Ishikawa (cell line): ENCODE measurements at regions not wholly inside any gene's neighbourhood (a gene's known extent, or its start where the extent isn't known, plus 50 kb on each side); places are given as distances from the start of the nearest gene placed in this dataset.

Experiments used
- CEBPB ChIP-seq: IDR thresholded peaks from 2 replicates; pipeline ENCODE4 v1.6.1; 2012
- CREB1 ChIP-seq: IDR thresholded peaks from 2 replicates; pipeline ENCODE4 v1.6.1; 2012; ENCODE audit warnings: low read depth
- EGR1 ChIP-seq: IDR thresholded peaks from 2 replicates; pipeline ENCODE4 v1.6.1; 2012
- EP300 ChIP-seq: IDR thresholded peaks from 2 replicates; pipeline ENCODE4 v1.6.1; 2012; ENCODE audit warnings: borderline replicate concordance
- FOXM1 ChIP-seq: IDR thresholded peaks from 2 replicates; pipeline ENCODE4 v1.6.1; 2012; ENCODE audit warnings: low read depth, borderline replicate concordance
- NFIC ChIP-seq: IDR thresholded peaks from 2 replicates; pipeline ENCODE4 v1.6.1; 2012
- RAD21 ChIP-seq: IDR thresholded peaks from 2 replicates; pipeline ENCODE4 v1.6.1; 2012; ENCODE audit warnings: low read depth
- TAF1 ChIP-seq: IDR thresholded peaks from 2 replicates; pipeline ENCODE4 v1.6.1; 2012; ENCODE audit warnings: low read depth, mild to moderate bottlenecking
- TCF12 ChIP-seq: IDR thresholded peaks from 2 replicates; pipeline ENCODE4 v1.6.1; 2012; ENCODE audit warnings: low read depth
- TEAD4 ChIP-seq: IDR thresholded peaks from 2 replicates; pipeline ENCODE4 v1.6.1; 2012
- YY1 ChIP-seq: IDR thresholded peaks from 2 replicates; pipeline ENCODE4 v1.6.1; 2012; ENCODE audit warnings: low read depth
- ZBTB7A ChIP-seq: IDR thresholded peaks from 2 replicates; pipeline ENCODE4 v1.6.1; 2012; ENCODE audit warnings: low read depth
- TF ChIP-seq, protein P1 (sequence below): IDR thresholded peaks from 2 replicates; pipeline ENCODE4 v1.6.1; 2012
- TF ChIP-seq, protein P2 (sequence below): IDR thresholded peaks from 2 replicates; pipeline ENCODE4 v1.6.1; 2012
- TF ChIP-seq, protein P3 (sequence below): IDR thresholded peaks from 2 replicates; pipeline ENCODE4 v1.6.1; 2012; ENCODE audit warnings: low read depth, mild to moderate bottlenecking

DNA sequence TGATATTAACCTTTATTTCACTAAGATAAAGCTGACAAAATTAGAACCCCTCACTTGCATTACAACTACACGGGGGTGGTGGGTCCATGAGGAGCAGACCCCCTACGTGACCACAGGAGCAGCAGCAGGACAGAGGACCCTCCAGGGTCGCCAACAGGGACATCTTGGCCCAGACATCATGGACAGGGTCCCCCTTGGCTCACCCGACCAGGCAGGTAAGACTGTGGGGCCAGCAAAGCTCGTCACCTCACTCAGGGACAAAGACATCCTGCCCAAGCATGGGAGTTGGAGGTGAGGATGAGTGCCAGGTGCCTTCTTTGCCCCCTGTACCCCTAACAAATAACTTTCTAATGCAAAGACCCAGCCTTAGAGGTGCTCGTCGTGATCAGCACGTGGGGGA, 111.3 kb upstream of the RAB6C start:
- TF ChIP-seq FOXM1 (no peak), NFIC (no peak), CEBPB (no peak), EP300 (no peak), YY1 (no peak), TAF1 (no peak), ZBTB7A (no peak), TEAD4 (no peak), EGR1 (no peak), RAD21 (no peak), CREB1 (no peak), TCF12 (no peak)
- TF ChIP-seq, protein P1, sequence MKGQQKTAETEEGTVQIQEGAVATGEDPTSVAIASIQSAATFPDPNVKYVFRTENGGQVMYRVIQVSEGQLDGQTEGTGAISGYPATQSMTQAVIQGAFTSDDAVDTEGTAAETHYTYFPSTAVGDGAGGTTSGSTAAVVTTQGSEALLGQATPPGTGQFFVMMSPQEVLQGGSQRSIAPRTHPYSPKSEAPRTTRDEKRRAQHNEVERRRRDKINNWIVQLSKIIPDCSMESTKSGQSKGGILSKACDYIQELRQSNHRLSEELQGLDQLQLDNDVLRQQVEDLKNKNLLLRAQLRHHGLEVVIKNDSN = no peak
- TF ChIP-seq, protein P2, sequence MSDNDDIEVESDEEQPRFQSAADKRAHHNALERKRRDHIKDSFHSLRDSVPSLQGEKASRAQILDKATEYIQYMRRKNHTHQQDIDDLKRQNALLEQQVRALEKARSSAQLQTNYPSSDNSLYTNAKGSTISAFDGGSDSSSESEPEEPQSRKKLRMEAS = no peak
- TF ChIP-seq, protein P3, sequence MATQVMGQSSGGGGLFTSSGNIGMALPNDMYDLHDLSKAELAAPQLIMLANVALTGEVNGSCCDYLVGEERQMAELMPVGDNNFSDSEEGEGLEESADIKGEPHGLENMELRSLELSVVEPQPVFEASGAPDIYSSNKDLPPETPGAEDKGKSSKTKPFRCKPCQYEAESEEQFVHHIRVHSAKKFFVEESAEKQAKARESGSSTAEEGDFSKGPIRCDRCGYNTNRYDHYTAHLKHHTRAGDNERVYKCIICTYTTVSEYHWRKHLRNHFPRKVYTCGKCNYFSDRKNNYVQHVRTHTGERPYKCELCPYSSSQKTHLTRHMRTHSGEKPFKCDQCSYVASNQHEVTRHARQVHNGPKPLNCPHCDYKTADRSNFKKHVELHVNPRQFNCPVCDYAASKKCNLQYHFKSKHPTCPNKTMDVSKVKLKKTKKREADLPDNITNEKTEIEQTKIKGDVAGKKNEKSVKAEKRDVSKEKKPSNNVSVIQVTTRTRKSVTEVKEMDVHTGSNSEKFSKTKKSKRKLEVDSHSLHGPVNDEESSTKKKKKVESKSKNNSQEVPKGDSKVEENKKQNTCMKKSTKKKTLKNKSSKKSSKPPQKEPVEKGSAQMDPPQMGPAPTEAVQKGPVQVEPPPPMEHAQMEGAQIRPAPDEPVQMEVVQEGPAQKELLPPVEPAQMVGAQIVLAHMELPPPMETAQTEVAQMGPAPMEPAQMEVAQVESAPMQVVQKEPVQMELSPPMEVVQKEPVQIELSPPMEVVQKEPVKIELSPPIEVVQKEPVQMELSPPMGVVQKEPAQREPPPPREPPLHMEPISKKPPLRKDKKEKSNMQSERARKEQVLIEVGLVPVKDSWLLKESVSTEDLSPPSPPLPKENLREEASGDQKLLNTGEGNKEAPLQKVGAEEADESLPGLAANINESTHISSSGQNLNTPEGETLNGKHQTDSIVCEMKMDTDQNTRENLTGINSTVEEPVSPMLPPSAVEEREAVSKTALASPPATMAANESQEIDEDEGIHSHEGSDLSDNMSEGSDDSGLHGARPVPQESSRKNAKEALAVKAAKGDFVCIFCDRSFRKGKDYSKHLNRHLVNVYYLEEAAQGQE = no peak

DNA sequence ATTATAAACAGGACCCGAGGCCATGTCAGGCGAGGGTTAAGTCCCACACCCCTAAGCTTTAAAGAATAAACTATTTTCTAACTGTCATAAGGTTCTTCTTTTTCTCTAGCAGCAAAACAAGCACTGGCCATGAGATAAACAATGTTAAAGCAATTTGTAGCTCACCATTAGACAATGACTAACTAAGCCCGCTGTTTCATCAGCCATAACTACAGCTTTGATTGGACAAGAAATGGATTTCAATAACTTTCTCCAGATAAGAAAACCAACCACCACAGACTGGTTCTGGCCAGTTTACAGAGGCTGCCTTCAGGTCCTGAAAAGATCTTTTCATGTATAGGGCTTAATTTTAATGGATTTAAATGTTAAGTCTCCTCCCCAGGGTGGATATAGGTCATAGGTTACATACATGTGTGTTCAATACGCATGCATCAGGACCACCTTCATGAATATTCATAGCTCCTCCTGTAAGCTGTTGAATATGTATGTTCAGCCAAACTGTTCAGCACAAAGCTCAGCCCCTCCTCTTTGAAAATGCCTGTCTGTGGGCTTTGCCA, 108.7 kb upstream of the RAB6C start:
- TF ChIP-seq NFIC (no peak), CREB1 (no peak), YY1 (no peak), CEBPB (no peak), ZBTB7A (no peak), EP300 (no peak), TAF1 (no peak), TEAD4 (no peak)
- TF ChIP-seq, protein P1 = no peak
- TF ChIP-seq, protein P2 = no peak

DNA sequence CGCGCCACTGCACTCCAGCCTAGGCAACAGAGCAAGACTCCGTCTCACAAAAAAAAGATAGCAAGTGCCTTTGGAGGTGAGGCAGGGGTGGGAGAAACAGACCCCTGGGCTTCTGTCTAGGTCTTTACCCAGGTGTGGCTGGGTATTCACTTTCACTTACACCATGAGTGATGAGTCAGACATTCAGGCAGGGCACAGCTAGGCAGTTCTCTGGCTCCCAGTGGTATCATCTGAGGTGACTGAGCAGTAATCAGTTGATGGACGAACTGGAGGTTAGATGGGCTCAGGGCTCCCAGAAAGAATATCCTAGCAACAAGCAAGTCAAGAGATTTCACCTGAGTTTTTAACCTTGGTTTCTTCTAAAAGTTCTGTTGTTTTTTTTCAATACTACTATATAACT, 107.0 kb upstream of the RAB6C start:
- TF ChIP-seq, protein P3 = no peak
- no peak for TF ChIP-seq TCF12
- TF ChIP-seq, protein P2 = no peak
- TF ChIP-seq CREB1 = no peak
- TF ChIP-seq TAF1 = no peak
- no peak for TF ChIP-seq ZBTB7A
- TF ChIP-seq TEAD4 = no peak
- TF ChIP-seq EGR1 = no peak
- TF ChIP-seq, protein P1 = no peak
- no peak for TF ChIP-seq RAD21
- no peak for TF ChIP-seq EP300

DNA sequence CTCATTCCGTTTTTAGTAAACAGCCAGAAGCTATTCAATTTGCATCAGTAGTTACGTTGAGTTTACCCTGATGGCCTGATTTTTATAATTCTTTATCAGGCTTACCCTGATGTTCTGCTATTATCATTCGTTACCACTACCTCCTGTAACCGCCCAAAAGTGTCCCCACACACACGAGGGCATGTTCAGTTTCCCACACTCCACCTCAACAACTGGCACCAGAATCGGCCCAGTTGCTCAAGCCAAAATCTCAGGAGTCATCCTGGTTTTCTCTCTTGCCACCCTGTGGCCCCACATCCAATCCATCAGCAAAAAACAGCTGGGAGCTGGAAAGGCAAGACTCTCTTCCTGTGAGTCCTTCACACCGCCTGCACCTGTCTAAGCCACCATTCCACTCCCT, 102.9 kb upstream of the RAB6C start:
- TF ChIP-seq, protein P3 = no peak
- TF ChIP-seq EGR1 (no peak), TAF1 (no peak), CREB1 (no peak), ZBTB7A (no peak), EP300 (no peak), RAD21 (no peak)
- TF ChIP-seq, protein P1 = no peak
